CD14-positive monocyte (primary cell): ENCODE measurements at regions not wholly inside any gene's neighbourhood (a gene's known extent, or its start where the extent isn't known, plus 50 kb on each side); places are given as distances from the start of the nearest gene placed in this dataset.

Experiments used
- DNase-seq, 3 donors: peaks; one replicate each; pipeline ENCODE4 v3.0.0-alpha.2; 2011 to 2022
- H2AFZ ChIP-seq: 2 replicates; pipeline ENCODE4 v1.6.0; 2012; ENCODE audit warnings: mild to moderate bottlenecking, low read depth, low read length, inconsistent platforms; ENCODE audit not compliant: insufficient read depth, poor library complexity, severe bottlenecking
- H3K27ac ChIP-seq, 2 donors: 1 replicate in 1 of 2; 2 replicates in 1 of 2; pipeline ENCODE4 v1.5.1; 2012 to 2013; ENCODE audit warnings: low read length in 2 of 2, control low read depth in 1 of 2, inconsistent platforms in 1 of 2, low read depth in 1 of 2, mild to moderate bottlenecking in 1 of 2
- H3K27me3 ChIP-seq, 2 donors: one replicate each; pipeline versions ENCODE4 v1.6.0 to v1.6.1; 2011 to 2013; ENCODE audit warnings: low read length in 2 of 2; ENCODE audit not compliant: control insufficient read depth in 2 of 2, insufficient read depth in 2 of 2
- H3K36me3 ChIP-seq, 2 donors: replicated peaks in 1 of 2; 1 replicate in 1 of 2; 2 replicates in 1 of 2; pipeline versions ENCODE4 v1.5.1 to v1.6.1; 2012 to 2013; ENCODE audit warnings: low read length in 2 of 2, control low read depth in 1 of 2, inconsistent platforms in 1 of 2, mild to moderate bottlenecking in 1 of 2; ENCODE audit not compliant: insufficient read depth in 2 of 2, control insufficient read depth in 1 of 2
- H3K4me1 ChIP-seq, 2 donors: 1 replicate in 1 of 2; 2 replicates in 1 of 2; pipeline versions ENCODE4 v1.5.1 to v1.6.1; 2012 to 2013; ENCODE audit warnings: low read length in 2 of 2, control low read depth in 1 of 2, inconsistent platforms in 1 of 2, mild to moderate bottlenecking in 1 of 2, moderate library complexity in 1 of 2; ENCODE audit not compliant: insufficient read depth in 2 of 2, control insufficient read depth in 1 of 2
- H3K4me2 ChIP-seq: replicated peaks from 2 replicates; pipeline ENCODE3; 2012; ENCODE audit warnings: low read length, moderate library complexity, mild to moderate bottlenecking; ENCODE audit not compliant: poor library complexity, severe bottlenecking; ENCODE audit errors: extremely low read depth
- H3K4me3 ChIP-seq, 3 experiments: fragments of 200-600 bp in 1 of 3; sonication (generic) in 1 of 3; replicated peaks in 1 of 3; 1 replicate in 2 of 3; 2 replicates in 1 of 3; pipeline ENCODE4 v1.5.1; 2011 to 2013; ENCODE audit warnings: low read length in 3 of 3, mild to moderate bottlenecking in 3 of 3, control low read depth in 2 of 3, low read depth in 2 of 3, inconsistent platforms in 1 of 3, moderate library complexity in 1 of 3
- H3K79me2 ChIP-seq: 2 replicates; pipeline ENCODE4 v1.6.0; 2012; ENCODE audit warnings: mild to moderate bottlenecking, control low read depth, inconsistent platforms, low read length, moderate library complexity; ENCODE audit not compliant: insufficient read depth
- H3K9ac ChIP-seq: 2 replicates; pipeline ENCODE4 v1.6.0; 2017; ENCODE audit warnings: low read length, mild to moderate bottlenecking; ENCODE audit not compliant: insufficient read depth, poor library complexity, severe bottlenecking
- H3K9me3 ChIP-seq, 2 donors: replicated peaks in 1 of 2; 1 replicate in 1 of 2; 2 replicates in 1 of 2; pipeline versions ENCODE4 v1.5.1 to v1.6.1; 2012 to 2013; ENCODE audit warnings: low read length in 2 of 2, control low read depth in 1 of 2; ENCODE audit not compliant: control insufficient read depth in 1 of 2, insufficient read depth in 1 of 2
- H4K20me1 ChIP-seq: 2 replicates; pipeline ENCODE4 v1.6.0; 2012; ENCODE audit warnings: mild to moderate bottlenecking, low read length, control low read depth, moderate library complexity; ENCODE audit not compliant: insufficient read depth
- H3K27ac Mint-ChIP-seq, 7 donors: one replicate each; pipeline ENCODE4 v1.8.0; 2020; ENCODE audit warnings: mild to moderate bottlenecking in 7 of 7, mixed read lengths in 7 of 7, moderate library complexity in 6 of 7, inconsistent platforms in 2 of 7
- H3K27me3 Mint-ChIP-seq, 3 donors: one replicate each; pipeline ENCODE4 v1.8.0; 2021 to 2022; ENCODE audit warnings: low read depth in 3 of 3, mild to moderate bottlenecking in 3 of 3, mixed read lengths in 3 of 3, moderate library complexity in 3 of 3, inconsistent platforms in 1 of 3
- H3K36me3 Mint-ChIP-seq, 2 donors: one replicate each; pipeline ENCODE4 v1.8.0; 2020; ENCODE audit warnings: mixed read lengths in 2 of 2, inconsistent platforms in 1 of 2, mild to moderate bottlenecking in 1 of 2
- H3K4me1 Mint-ChIP-seq: one replicate; pipeline ENCODE4 v1.8.0; 2020; ENCODE audit warnings: mild to moderate bottlenecking, mixed read lengths
- H3K4me3 Mint-ChIP-seq, 2 donors: one replicate each; pipeline ENCODE4 v1.8.0; 2020; ENCODE audit warnings: mild to moderate bottlenecking in 2 of 2, mixed read lengths in 2 of 2, moderate library complexity in 1 of 2
- H3K9me3 Mint-ChIP-seq, 7 donors: one replicate each; pipeline ENCODE4 v1.8.0; 2020 to 2022; ENCODE audit warnings: mixed read lengths in 7 of 7, mild to moderate bottlenecking in 6 of 7, moderate library complexity in 6 of 7, inconsistent platforms in 2 of 7
- WGBS: methylation state at CpG from one replicate; pipeline ENCODE4 v1.1.5; 2013; ENCODE audit warnings: missing lambda C conversion rate; ENCODE audit not compliant: insufficient coverage; 5-methylcytosine and 5-hydroxymethylcytosine counted together
- intact Hi-C, 2 donors: fragments of 100-400 bp; cut with micrococcal nuclease; formaldehyde crosslinking; loops; one replicate each; pipeline versions ENCODE4 v1.15.0 to v1.15.1; 2023
- TF ChIP-seq, protein P1 (sequence below): fragments of 200-600 bp; IDR thresholded peaks from one replicate; pipeline ENCODE4 v1.8.0; 2022; ENCODE audit warnings: antibody characterized with exemption, mild to moderate bottlenecking

- H3K4me2 ChIP-seq = no peak overlapping the region
- H4K20me1 ChIP-seq = no peaks in the 10 kb centered on the region
- Mint-ChIP-seq H3K4me1 (peaks cover 1% of the 10 kb centered on the region), H3K27me3 (peaks cover 7 to 21% (median 12%) of the 10 kb centered on the region in 3 donors), H3K27ac (peak overlapping the region in 1 of 7 donors; percentile 9), H3K36me3 (no peaks in the 10 kb centered on the region), H3K4me3 (no peak overlapping the region), H3K9me3 (peaks cover 0 to 5% (median 0%) of the 10 kb centered on the region in 7 donors)
- no peaks in the 10 kb centered on the region for H3K36me3 ChIP-seq
- DNase-seq = no peak
- H3K27me3 ChIP-seq = no peaks in the 10 kb centered on the region
- H3K4me1 ChIP-seq = no peaks in the 10 kb centered on the region
- no peak overlapping the region for H3K9ac ChIP-seq
- WGBS = 78% methylated on average over 14 of the region's 21 CpGs
- no peak overlapping the region for H2AFZ ChIP-seq
- no peak overlapping the region for H3K27ac ChIP-seq
- no peaks in the 10 kb centered on the region for H3K9me3 ChIP-seq
- TF ChIP-seq, protein P1, sequence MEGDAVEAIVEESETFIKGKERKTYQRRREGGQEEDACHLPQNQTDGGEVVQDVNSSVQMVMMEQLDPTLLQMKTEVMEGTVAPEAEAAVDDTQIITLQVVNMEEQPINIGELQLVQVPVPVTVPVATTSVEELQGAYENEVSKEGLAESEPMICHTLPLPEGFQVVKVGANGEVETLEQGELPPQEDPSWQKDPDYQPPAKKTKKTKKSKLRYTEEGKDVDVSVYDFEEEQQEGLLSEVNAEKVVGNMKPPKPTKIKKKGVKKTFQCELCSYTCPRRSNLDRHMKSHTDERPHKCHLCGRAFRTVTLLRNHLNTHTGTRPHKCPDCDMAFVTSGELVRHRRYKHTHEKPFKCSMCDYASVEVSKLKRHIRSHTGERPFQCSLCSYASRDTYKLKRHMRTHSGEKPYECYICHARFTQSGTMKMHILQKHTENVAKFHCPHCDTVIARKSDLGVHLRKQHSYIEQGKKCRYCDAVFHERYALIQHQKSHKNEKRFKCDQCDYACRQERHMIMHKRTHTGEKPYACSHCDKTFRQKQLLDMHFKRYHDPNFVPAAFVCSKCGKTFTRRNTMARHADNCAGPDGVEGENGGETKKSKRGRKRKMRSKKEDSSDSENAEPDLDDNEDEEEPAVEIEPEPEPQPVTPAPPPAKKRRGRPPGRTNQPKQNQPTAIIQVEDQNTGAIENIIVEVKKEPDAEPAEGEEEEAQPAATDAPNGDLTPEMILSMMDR = no peak
- intact Hi-C loops = no loop called here
- H3K4me3 ChIP-seq = no peak overlapping the region
- no peaks in the 10 kb centered on the region for H3K79me2 ChIP-seq
Observed at GRCh38 chr16:5234295-5235050, 136.9 kb upstream of the EEF2KMT start.

DNA sequence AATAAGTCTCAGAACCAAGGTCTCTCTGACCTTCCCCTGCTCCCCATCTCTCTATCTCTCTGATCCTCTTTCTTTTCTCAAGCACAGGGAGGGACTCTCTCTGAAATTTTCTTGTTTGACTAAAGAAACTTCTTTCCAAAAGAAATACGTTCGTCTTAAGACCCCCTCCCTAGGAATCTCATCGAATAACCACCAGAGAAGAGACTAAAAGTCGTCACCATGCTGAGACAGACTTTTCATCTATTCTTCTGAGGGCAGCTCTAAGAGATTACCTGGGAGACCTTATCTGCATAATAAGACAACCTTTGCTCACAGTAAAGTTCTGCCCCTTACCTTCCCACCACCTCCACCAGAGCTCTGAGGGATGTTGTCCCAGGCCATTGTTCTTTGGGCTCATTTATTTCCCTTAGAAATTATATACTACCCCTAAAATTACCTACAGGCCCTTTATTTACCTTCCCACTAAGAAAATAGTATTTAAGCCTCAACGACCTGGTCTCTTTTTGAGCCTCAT, 133.7 kb upstream of the EEF2KMT start:
- Mint-ChIP-seq H3K27me3 (peaks cover 2 to 16% (median 4%) of the 10 kb centered on the region in 3 donors), H3K36me3 (no peaks in the 10 kb centered on the region)

More for the DNA sequence above, 133.7 kb upstream of the EEF2KMT start:
- Mint-ChIP-seq H3K27ac (no peak overlapping the region), H3K4me1 (no peaks in the 10 kb centered on the region), H3K4me3 (no peak overlapping the region), H3K9me3 (peaks cover 0 to 5% (median 0%) of the 10 kb centered on the region in 7 donors)
- no peak overlapping the region for H3K4me3 ChIP-seq
- WGBS = 67% methylated on average over 5 of the region's 5 CpGs
- no peak overlapping the region for H2AFZ ChIP-seq
- no peak overlapping the region for H3K27ac ChIP-seq
- H3K9me3 ChIP-seq = no peaks in the 10 kb centered on the region
- H3K4me1 ChIP-seq = no peaks in the 10 kb centered on the region
- H3K79me2 ChIP-seq = no peaks in the 10 kb centered on the region
- H3K9ac ChIP-seq = no peak overlapping the region
- TF ChIP-seq, protein P1 = no peak
- no peaks in the 10 kb centered on the region for H3K36me3 ChIP-seq
- no peak for DNase-seq
- intact Hi-C loops = no loop called here
- H3K4me2 ChIP-seq = no peak overlapping the region
- no peaks in the 10 kb centered on the region for H3K27me3 ChIP-seq
- no peaks in the 10 kb centered on the region for H4K20me1 ChIP-seq
